ENCODE measurements at regions not wholly inside any gene's neighbourhood (a gene's known extent, or its start where the extent isn't known, plus 50 kb on each side); places are given as distances from the start of the nearest gene placed in this dataset.
A peak's percentile ranks its signal among the peaks of the same experiment; 100 is the strongest.

DNA sequence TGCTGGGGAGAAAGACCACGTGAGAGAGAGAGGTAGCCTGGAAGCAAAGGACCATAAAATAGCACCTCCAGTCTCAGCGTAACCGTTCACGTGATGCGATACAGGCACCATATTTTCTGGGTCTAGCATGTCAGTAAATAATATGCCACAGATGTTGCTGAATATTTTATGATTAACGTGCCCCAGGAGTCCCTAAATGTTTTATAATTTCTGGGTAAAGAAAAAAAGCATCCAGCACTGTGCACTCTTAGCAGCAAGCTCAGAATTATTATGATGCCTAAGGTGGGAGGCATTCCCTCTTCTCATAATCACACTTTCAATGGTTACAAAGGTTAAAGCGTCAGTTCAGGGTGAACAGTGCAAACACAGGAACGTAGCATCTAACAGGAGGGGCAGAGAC, 121.8 kb downstream of the CAVIN4 start (continued):
- TF ChIP-seq, protein P1, sequence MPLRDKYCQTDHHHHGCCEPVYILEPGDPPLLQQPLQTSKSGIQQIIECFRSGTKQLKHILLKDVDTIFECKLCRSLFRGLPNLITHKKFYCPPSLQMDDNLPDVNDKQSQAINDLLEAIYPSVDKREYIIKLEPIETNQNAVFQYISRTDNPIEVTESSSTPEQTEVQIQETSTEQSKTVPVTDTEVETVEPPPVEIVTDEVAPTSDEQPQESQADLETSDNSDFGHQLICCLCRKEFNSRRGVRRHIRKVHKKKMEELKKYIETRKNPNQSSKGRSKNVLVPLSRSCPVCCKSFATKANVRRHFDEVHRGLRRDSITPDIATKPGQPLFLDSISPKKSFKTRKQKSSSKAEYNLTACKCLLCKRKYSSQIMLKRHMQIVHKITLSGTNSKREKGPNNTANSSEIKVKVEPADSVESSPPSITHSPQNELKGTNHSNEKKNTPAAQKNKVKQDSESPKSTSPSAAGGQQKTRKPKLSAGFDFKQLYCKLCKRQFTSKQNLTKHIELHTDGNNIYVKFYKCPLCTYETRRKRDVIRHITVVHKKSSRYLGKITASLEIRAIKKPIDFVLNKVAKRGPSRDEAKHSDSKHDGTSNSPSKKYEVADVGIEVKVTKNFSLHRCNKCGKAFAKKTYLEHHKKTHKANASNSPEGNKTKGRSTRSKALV (CRISPR knock-in tag; IDR thresholded peaks at IDR 0.05), result no peak
- TF ChIP-seq IRF2 (CRISPR knock-in tag; IDR thresholded peaks at IDR 0.05) (no peak), ZNF33A (CRISPR knock-in tag; IDR thresholded peaks at IDR 0.05; ENCODE audit: borderline replicate concordance) (no peak), ZBTB38 (CRISPR knock-in tag; IDR thresholded peaks at IDR 0.05) (no peak), ZNF235 (CRISPR knock-in tag; IDR thresholded peaks at IDR 0.05; ENCODE audit: borderline replicate concordance) (no peak)

DNA sequence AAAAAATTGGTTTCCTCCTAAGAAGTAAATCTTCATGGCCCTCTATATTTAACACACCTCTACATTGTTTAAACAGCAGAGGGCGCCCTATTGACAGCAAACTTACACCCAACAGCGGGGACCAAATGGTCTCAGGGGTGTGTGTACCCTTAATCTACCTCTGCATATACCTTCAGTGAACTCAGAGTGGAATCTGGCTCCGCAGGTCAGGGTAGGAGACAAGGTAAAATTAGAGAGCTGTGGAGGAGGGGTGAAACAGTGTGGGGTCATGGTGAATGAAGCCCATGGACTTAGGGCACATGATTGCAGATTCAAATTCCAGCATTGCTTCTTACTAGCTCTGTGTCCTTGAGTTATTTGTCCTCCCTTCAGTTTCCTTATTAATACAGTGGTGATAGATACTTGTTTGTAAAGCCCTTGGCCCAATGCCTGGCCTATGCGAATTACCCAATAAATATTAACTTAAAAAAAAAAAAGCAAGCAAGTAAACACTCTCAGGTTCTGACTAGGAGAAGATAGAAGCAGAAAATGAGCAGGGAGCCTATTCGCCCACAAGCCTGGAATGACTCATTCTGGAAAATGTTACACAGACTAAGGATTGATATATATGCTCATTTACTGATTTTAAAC, 122.9 kb downstream of the CAVIN4 start:
- no peaks in the 10 kb centered on the region for H3K36me3 ChIP-seq (replicated peaks in 1 of 2; ENCODE audit: control insufficient read depth in 1 of 2, insufficient read depth in 2 of 2, low read length in 2 of 2)
- ATAC-seq (peak; percentile 75), FAIRE-seq (no peak), DNase-seq (ENCODE audit: low spot score) (peak; percentile 27)
- H3K27me3 ChIP-seq (ENCODE audit: control insufficient read depth in 1 of 2, insufficient read depth in 2 of 2, low read length in 2 of 2), result no peaks in the 10 kb centered on the region
- no peak overlapping the region for H3K9ac ChIP-seq (ENCODE audit: insufficient read depth, low read depth, low read length)
- no peak overlapping the region for H2AFZ ChIP-seq (ENCODE audit: low read length)
- no peaks in the 10 kb centered on the region for H3K79me2 ChIP-seq (ENCODE audit: insufficient read depth, low read length)
- no peak overlapping the region for H3K4me3 ChIP-seq (replicated peaks in 1 of 3; ENCODE audit: insufficient read depth in 1 of 3, low read depth in 2 of 3, low read length in 3 of 3)
- H3K27ac ChIP-seq (ENCODE audit: extremely low read length, insufficient read depth, low read length), result no peak overlapping the region
- H3K4me2 ChIP-seq (ENCODE audit: low read depth, low read length), result peak overlapping the region; percentile 51; the same call in 1 of the 2 replicates
- WGBS (ENCODE audit: low lambda C conversion rate), result 6% methylated on average over 5 of the region's 5 CpGs
- CTCF ChIA-PET (ENCODE audit: low intra/inter-chr PET ratio, low total read pairs), result interaction anchor here (1.5 to 1.7 kb wide), 2 partner anchors 535 to 611 kb away, joined by 3 to 7 read pairs; no protein-coding TSS in a partner anchor
- TF ChIP-seq STAG1 (CRISPR knock-in tag; IDR thresholded peaks at IDR 0.05) (peak; percentile 52), SRSF9 (IDR thresholded peaks at IDR 0.05; ENCODE audit: borderline replicate concordance, insufficient read depth, low read depth, low read length, poor library complexity, severe bottlenecking) (no peak), SMC3 (IDR thresholded peaks at IDR 0.05; ENCODE audit: low read length) (peak; percentile 37), CTCF (CRISPR knock-in tag; IDR thresholded peaks at IDR 0.05) (peak; percentile 57)
- in situ Hi-C loops (cut with HindIII; ENCODE audit: extremely low pct_ligation_motif_present, low pct_unique_long_range_greater_than_20kb), result loop anchor here (25.0 kb wide), 2 partner anchors 536 to 836 kb away; partner anchors contain the start of gene RNF20
- no TSS peak for BruUV-seq (replicated peaks)
- intact Hi-C loops (cut with micrococcal nuclease; ENCODE audit: unreplicated experiment), result loop anchor here (1.0 to 5.0 kb wide), 2 partner anchors 99 to 610 kb away; no protein-coding TSS in a partner anchor
- POLR2A ChIA-PET, result no interaction called here
- H3K9me3 ChIP-seq (ENCODE audit: low read length), result no peaks in the 10 kb centered on the region
- peaks cover 11% of the 10 kb centered on the region; the same call in 1 of the 2 replicates for H3K4me1 ChIP-seq (ENCODE audit: insufficient read depth, low read length)
- no peaks in the 10 kb centered on the region for H4K20me1 ChIP-seq (ENCODE audit: insufficient read depth, low read length)

Data from HepG2 (cell line).